Amniotic stem cell (primary cell): ENCODE measurements at regions not wholly inside any gene's neighbourhood (a gene's known extent, or its start where the extent isn't known, plus 50 kb on each side); places are given as distances from the start of the nearest gene placed in this dataset.

ENCODE experiments used
- DNase-seq: peaks from one replicate; lab custom pipeline; 2025; lab: John Stamatoyannopoulos, UW

- no peak for DNase-seq
These were observed 348.1 kb upstream of the SGCD start for GRCh38 chr5:155978850-155979249.

DNA sequence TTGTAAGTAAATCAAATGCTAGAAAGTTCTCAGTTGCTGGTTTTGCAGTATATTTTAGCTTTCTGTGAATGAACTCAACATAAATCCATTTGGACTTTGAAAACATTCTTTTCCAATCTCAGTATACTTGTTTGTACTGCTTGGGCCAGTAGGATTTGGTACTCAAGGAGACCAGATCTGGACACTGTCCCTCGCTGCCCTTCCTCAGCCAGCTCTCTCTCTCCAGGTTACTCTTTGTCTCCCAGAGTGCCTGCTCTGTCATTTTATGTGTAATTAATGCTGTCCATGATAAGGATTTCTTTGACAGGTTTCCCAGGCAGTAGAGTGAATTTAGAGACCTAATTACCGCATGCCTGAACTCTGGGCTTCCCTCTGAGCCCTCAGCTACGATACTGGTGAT, 344.6 kb upstream of the SGCD start:
- no peak for DNase-seq

GRCh38 chr5:155983954-155984353, 343.0 kb upstream of the SGCD start:
- DNase-seq = peak; percentile 34

GRCh38 chr5:155987265-155987810, 339.6 kb upstream of the SGCD start:
- no peak for DNase-seq

DNA sequence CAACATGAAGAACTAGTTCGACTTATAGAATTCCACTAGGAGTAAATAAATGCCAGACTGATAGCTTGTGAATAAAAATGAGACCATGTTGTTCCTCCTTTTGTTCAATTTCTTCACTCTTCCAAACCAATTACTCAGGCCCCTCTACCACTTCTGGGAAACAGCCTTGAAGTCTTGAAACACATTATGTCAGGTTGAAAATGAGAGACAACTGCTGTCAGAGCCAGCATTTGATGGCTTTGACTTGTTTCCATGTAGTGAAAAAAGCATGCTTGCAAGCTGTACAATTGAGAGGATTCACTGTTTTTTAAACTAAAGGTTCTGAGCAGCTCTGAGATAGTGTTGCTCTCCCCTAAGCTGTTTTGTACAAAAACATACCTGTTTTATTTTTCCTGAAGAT, 337.1 kb upstream of the SGCD start:
- DNase-seq = no peak

- no peak for DNase-seq
These were observed 330.8 kb upstream of the SGCD start for GRCh38 chr5:155996123-155996522.

DNA sequence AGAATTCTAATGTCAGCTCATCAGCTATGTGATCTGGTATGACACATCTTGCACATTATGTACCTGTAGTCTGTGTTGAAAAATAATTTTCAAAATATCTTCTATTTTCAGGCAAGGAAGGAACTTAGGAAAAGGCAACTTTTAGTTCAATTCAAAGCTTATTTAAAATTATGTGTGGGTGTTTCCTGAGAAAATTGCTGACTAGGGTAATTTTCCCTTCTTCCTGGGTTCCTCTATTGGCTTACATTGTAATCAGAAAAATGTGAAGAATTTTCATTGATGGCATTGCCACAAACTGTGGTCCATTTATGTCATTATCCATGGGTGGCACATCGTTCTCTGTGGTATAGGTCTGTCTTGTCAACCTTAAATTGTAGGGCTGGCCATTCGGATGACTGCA, 328.7 kb upstream of the SGCD start:
- DNase-seq = no peak

- no peak for DNase-seq
These were observed 326.8 kb upstream of the SGCD start for GRCh38 chr5:156000115-156000514.

DNA sequence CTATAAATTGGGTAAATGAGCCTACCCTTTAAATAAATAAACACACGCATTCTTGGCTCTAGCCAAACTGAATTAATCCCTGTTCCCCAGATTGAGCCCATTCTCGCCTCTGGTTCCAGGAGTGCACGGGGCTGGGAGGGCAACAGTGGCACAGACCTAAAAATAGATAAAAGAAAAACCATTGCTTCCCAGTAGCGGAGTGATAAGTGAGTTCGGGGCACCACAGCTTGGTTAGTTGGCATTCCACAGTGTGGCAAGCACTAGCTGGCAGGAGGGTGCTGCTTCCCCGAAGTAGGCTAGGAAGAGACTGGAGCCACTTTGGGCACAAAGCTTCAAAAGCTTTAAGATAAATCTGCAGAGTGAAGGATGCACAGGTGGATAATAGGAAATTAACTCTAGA, 322.2 kb upstream of the SGCD start:
- no peak for DNase-seq

- no peak for DNase-seq
These were observed 320.8 kb upstream of the SGCD start for GRCh38 chr5:156006026-156006647.

GRCh38 chr5:156008844-156009243, 318.1 kb upstream of the SGCD start:
- DNase-seq = no peak

GRCh38 chr5:156009583-156009982, 317.4 kb upstream of the SGCD start:
- no peak for DNase-seq

- DNase-seq = no peak
These were observed 311.8 kb upstream of the SGCD start for GRCh38 chr5:156015137-156015536.

DNA sequence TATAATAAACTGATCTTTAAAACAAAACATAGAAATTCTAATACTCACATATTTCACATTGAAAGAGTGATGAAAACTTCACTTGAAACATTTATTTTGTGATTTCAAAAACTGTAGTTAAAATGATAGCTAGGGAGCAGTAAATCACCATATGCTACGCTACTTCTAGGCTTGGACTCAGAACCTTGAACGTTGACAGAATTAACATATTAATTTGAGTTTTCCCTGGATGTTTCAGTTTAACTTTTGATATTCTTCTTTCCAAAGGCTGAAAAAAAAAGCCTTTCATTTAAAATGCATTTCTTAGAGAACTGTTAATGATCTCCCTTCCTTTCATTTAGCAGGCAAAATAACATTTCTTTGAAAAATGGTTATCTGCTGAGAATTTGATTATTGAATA, 307.8 kb upstream of the SGCD start:
- no peak for DNase-seq

DNA sequence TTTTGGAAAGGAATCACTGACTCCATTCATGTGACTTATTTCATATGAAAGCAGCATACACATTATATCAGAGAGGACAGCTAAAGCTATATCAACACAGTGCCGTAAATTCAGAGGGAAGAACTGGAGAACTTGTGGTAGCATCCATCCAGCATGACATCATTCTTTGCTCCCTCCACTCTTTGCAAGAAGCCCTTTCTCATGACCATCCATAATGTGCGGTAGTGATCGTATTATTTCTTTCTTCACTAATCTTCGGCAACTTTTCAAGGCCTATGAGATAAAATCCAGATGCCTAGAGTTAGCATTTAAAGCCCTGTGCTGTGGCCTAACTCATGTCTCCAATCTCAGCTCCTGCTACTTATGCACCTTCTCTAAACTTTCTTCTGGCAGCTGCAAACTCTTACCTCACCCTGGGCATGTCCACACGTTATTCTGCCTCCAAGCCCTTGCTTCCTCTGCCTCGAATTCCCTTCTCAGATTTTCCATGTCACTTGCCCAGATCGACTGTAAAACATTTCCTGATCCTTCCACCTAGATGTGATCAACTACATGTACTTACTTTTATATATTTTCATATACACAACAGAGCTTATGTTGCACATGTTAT, 307.3 kb upstream of the SGCD start:
- no peak for DNase-seq

GRCh38 chr5:156020647-156021046, 306.3 kb upstream of the SGCD start:
- DNase-seq = no peak

- no peak for DNase-seq
These were observed 305.1 kb upstream of the SGCD start for GRCh38 chr5:156021866-156022265.

DNA sequence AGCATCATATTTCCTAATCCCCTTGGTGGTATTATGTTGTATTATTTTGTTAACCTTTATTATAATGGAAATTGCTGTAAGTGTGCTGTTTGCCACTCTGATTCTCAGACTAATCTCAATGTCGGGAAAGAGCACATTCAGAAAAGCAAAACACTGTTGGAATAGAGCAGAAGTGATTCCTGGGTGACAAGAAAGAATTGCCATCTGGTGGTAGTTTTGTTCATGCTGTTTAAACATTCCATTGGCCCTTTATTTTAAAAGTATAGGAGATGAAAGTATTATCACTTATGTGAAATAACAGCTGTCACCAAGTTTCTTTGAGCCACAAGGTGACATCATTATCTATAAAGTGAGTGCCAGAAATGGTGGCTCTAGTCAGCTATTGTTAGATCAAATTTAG, 301.3 kb upstream of the SGCD start:
- DNase-seq = no peak

GRCh38 chr5:156031181-156031580, 295.8 kb upstream of the SGCD start:
- no peak for DNase-seq

DNA sequence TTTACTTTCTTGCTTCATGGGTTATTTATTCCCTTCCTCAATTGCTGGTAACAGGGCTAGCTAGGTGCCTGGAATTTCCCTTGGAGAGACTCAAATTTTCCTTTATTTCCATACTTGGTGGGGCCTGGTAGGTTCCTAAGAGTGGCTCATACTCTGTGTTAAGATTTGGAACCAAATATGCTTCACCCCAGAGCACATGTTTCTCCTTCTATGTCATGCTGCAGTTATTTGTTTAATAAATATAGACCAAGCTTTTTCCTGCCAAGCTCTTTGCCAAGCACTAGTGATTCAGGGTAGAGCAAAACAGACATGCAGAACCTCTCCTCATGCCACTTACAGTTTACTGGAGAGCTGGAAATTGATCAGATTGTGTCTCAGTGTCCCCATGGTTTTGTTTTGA, 290.3 kb upstream of the SGCD start:
- peak; percentile 33 for DNase-seq

DNA sequence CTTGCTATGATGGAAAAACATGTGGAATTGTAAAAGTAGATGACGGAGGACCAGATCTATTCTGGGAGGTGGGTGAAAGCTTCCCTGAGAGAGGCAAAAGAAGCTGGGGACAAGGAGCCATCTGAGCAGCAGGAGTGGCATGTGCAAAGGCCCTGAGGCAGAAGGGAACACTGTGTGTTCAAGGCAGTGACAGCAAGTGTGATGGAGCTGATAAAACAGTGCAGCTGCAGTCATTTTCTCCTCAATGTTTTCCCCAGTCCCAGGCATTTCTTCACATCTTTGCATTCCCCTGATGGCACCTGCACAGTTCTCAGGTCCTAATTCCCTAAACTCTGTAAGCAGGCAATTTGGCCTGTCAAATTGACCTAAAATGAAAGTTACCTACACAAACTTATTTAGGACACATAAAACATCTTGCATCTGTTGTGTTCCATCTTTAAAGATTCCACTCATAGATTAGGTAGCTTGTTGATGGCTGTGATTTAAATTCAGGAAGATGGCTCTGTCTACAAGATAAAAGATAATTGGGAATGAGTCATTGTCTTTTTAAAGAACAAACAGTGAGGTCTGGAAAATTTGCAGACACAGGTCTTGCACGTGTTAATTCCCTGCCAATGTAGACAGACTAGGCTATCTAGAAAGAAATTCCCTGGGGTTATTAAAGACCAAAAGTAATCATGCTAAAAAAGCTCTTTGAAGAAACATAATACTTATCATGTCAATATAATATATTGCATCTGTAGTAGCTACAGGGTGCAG, 289.6 kb upstream of the SGCD start:
- no peak for DNase-seq

GRCh38 chr5:156042726-156043125, 284.2 kb upstream of the SGCD start:
- no peak for DNase-seq

DNA sequence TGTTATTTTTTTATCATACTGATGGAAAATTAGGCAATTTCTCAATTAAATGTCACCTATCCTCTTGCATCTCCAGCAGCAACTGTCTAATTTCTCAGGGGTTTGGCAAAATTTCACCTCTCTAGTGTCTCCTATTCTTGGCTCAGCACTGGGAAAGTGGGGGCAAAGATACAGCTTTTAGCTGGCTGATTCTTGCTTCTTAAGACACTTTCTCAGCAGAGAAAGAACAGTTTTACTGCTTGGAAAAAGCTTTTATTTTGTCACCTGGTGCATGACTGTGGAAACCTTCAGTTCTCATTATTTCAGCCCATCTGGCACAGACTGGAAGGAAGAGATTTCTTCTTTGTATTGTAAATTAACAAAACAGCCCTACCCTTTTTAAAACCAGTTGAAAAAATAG, 283.6 kb upstream of the SGCD start:
- no peak for DNase-seq
